ENCODE measurements at regions not wholly inside any gene's neighbourhood (a gene's known extent, or its start where the extent isn't known, plus 50 kb on each side); places are given as distances from the start of the nearest gene placed in this dataset.

- POLR2A ChIA-PET (ENCODE audit: unreplicated experiment): no interaction called here
- Histone ChIP-seq H3K14ac (replicated peaks; ENCODE audit: low read depth, low read length) (no peak overlapping the region), H3K36me3 (ENCODE audit: control insufficient read depth, insufficient read depth, low read length) (no peaks in the 10 kb centered on the region), H3K18ac (ENCODE audit: low read depth, low read length) (no peak overlapping the region), H2BK15ac (ENCODE audit: low read depth, low read length) (no peak overlapping the region), H3K9me1 (ENCODE audit: insufficient read depth, low read length) (no peaks in the 10 kb centered on the region), H2AK9ac (replicated peaks; ENCODE audit: low read depth, low read length, poor library complexity) (no peak overlapping the region), H3K23ac (ENCODE audit: low read depth, low read length) (no peak overlapping the region), H3K9ac (ENCODE audit: low read depth, low read length) (no peak overlapping the region), H3K4me1 (ENCODE audit: control insufficient read depth, insufficient read depth, low read length) (no peaks in the 10 kb centered on the region), H2AFZ (replicated peaks; ENCODE audit: low read length, poor library complexity) (no peak overlapping the region), H3K27me3 (ENCODE audit: control insufficient read depth, insufficient read depth, low read length) (no peaks in the 10 kb centered on the region), H4K8ac (ENCODE audit: low read depth in 2 of 2, low read length in 2 of 2) (no peak overlapping the region), H3K9me3 (ENCODE audit: control insufficient read depth, insufficient read depth, low read length) (peaks cover 3% of the 10 kb centered on the region; the same call in 1 of the 2 replicates), H2AK5ac (ENCODE audit: low read depth, low read length) (no peak overlapping the region), H4K91ac (ENCODE audit: insufficient read depth, low read depth, low read length) (no peak overlapping the region), H3K4me2 (ENCODE audit: low read depth, low read length) (no peak overlapping the region), H3K4me3 (ENCODE audit: insufficient read depth, low read depth, low read length) (no peak overlapping the region), H3K27ac (ENCODE audit: insufficient read depth, low read length) (no peak overlapping the region), H3K4ac (ENCODE audit: low read depth, low read length) (no peak overlapping the region), H2BK120ac (ENCODE audit: low read depth, low read length) (no peak overlapping the region), H2BK20ac (ENCODE audit: low read depth, low read length) (no peak overlapping the region), H3K79me1 (ENCODE audit: low read depth in 1 of 2, low read length in 2 of 2) (no peaks in the 10 kb centered on the region), H4K20me1 (ENCODE audit: insufficient read depth, low read length) (no peaks in the 10 kb centered on the region), H4K5ac (ENCODE audit: low read depth, low read length) (no peak overlapping the region), H2BK5ac (ENCODE audit: low read depth, low read length, poor library complexity, severe bottlenecking) (no peak overlapping the region), H3K56ac (ENCODE audit: extremely low read depth, insufficient read depth, low read length) (no peak overlapping the region)
- TF ChIP-seq RAD21 (IDR thresholded peaks at IDR 0.05; ENCODE audit: low read length) (no peak), USF2 (IDR thresholded peaks at IDR 0.05; ENCODE audit: low read depth, low read length) (no peak), FOS (IDR thresholded peaks at IDR 0.05; ENCODE audit: low read depth, low read length) (no peak), MXI1 (IDR thresholded peaks at IDR 0.05; ENCODE audit: borderline replicate concordance, low read depth, low read length) (no peak), CEBPB (IDR thresholded peaks at IDR 0.05; ENCODE audit: low read depth, low read length) (no peak), NFE2L2 (IDR thresholded peaks at IDR 0.05; ENCODE audit: low read depth, low read length) (no peak), MAFK (IDR thresholded peaks at IDR 0.05; ENCODE audit: low read depth, low read length) (no peak), POLR2A (IDR thresholded peaks at IDR 0.05; ENCODE audit: low read depth, low read length) (no peak), SMC3 (IDR thresholded peaks at IDR 0.05; ENCODE audit: low read depth, low read length) (no peak), CTCF (conservative IDR thresholded peaks at IDR 0.05; ENCODE audit: low read depth, low read length) (no peak), BHLHE40 (IDR thresholded peaks at IDR 0.05; ENCODE audit: low read depth, low read length) (no peak), ELK1 (IDR thresholded peaks at IDR 0.05; ENCODE audit: borderline replicate concordance, low read depth, low read length) (no peak), CHD1 (IDR thresholded peaks at IDR 0.05; ENCODE audit: low read depth, low read length) (no peak), RFX5 (IDR thresholded peaks at IDR 0.05; ENCODE audit: low read depth, low read length) (no peak)
- intact Hi-C loops (cut with micrococcal nuclease) (no loop called here), in situ Hi-C loops (cut with MboI; ENCODE audit: low sequenced_read_pairs) (no loop called here), dilution Hi-C loops (cut with HindIII; ENCODE audit: low sequenced_read_pairs, unreplicated experiment) (no loop called here)
- CTCF ChIA-PET: no interaction called here
- ATAC-seq (ENCODE audit: low read depth) (no peak), DNase-seq (no peak)
- WGBS, 2 experiments (ENCODE audit: extremely low coverage in 2 of 2, insufficient read length in 1 of 2): no CpG with 5 or more reads among the region's 2 CpGs
- BruUV-seq (replicated peaks): no TSS peak
Measured at GRCh38 chr1:230543085-230543484, 99.2 kb upstream of the COG2 start.
